ENCODE measurements at regions not wholly inside any gene's neighbourhood (a gene's known extent, or its start where the extent isn't known, plus 50 kb on each side); places are given as distances from the start of the nearest gene placed in this dataset.
"Not testable (repeated sequence)": the region's sequence is repeated elsewhere in the genome, so short reads cannot be mapped to it uniquely, and the experiment has no call there.

DNA sequence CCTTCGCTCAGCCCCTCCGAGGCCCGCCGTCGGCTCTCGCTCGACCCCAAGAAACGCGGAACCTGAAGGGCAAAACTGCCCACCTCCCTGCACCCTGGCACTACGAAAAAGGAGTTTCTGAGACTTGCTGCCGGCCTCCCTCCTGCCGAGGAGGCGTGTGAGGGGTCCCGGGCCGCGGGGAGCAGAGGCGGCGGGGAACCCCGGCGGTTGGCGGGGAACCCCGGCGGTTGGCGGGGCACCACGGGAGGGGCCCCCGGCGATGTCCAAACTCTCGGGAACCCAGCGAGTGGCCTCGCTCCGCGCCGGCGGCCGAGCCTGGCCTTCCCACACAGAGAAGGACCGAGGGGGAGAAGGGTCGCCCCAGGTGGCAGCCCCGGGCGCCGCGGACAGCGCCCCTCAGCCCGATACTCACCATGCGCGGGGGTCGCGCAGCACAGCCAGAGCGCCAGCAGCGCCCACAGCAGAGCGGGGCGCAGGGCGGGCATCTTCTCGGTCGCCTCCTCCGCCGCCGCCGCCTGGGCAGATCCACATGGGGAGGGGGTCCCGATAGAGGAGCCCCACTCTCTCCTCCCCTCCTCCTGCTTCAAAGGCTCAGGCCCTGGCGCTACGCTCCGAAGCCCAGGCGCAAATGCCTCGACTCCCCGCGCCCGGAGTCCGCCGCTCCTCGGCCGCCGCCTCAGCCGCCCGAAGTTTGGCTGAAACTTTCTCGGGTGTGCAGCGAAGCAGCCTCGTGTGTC is 69.4 kb upstream of the NUDT4B start:
- H3K4me3 ChIP-seq (ENCODE audit: low read depth, low read length) = peak overlapping the region; percentile 50
- DNase-seq (ENCODE audit: low read depth) = peak; percentile 26

DNA sequence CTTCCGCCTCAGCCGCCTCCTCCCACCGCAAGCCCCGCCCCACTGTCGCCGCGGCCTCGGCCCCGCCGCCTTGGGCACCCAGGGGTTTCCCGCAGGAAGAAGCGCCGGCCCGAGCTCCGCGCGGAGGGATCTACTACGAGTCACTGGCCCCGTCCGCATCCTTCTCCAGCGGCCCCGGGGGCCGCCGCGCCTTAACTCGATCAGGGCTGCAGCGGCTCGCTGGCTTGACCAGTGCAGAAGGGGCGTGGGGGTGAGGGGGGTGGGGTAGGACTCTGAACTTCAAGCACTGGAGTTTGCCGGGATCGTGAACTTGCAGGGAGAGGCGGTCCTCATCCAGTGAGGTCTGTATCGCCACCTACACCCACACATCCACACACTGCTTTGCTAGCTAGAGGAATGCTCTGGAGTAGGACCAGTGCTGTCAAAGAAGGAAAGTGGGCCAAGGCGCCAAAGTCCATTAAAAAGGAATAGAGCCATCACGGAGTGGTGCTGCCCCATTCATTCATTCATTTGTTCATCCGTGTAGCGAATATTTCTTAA is 68.7 kb upstream of the NUDT4B start:
- H3K4me3 ChIP-seq (ENCODE audit: low read depth, low read length) = peak overlapping the region; percentile 50
- not testable (repeated sequence) for DNase-seq (ENCODE audit: low read depth)

GRCh38 chr1:148686735-148687134 is 61.8 kb upstream of the NUDT4B start:
- H3K4me3 ChIP-seq (ENCODE audit: low read depth, low read length); DNase-seq (ENCODE audit: low read depth): not testable (repeated sequence)

- not testable (repeated sequence) for H3K4me3 ChIP-seq (ENCODE audit: low read depth, low read length); DNase-seq (ENCODE audit: low read depth)
Observed at GRCh38 chr1:148687376-148687775, 61.2 kb upstream of the NUDT4B start.

All from fibroblast of the aortic adventitia (primary cell).